ENCODE measurements at regions not wholly inside any gene's neighbourhood (a gene's known extent, or its start where the extent isn't known, plus 50 kb on each side); places are given as distances from the start of the nearest gene placed in this dataset.
A peak's percentile ranks its signal among the peaks of the same experiment; 100 is the strongest.

GRCh38 chr14:36454599-36455240, 65.3 kb downstream of the NKX2-1 start:
- no peak overlapping the region for H2AFZ ChIP-seq (replicated peaks)
- H3K27ac ChIP-seq: no peak overlapping the region
- no peak overlapping the region for H3K4me3 ChIP-seq
- peaks cover 100% of the 10 kb centered on the region for H3K27me3 ChIP-seq
- TF ChIP-seq EZH2 (IDR thresholded peaks at IDR 0.05): no peak
- peak; percentile 27 for TF ChIP-seq EZH2phosphoT487 (IDR thresholded peaks at IDR 0.05)
- TF ChIP-seq, protein P1, sequence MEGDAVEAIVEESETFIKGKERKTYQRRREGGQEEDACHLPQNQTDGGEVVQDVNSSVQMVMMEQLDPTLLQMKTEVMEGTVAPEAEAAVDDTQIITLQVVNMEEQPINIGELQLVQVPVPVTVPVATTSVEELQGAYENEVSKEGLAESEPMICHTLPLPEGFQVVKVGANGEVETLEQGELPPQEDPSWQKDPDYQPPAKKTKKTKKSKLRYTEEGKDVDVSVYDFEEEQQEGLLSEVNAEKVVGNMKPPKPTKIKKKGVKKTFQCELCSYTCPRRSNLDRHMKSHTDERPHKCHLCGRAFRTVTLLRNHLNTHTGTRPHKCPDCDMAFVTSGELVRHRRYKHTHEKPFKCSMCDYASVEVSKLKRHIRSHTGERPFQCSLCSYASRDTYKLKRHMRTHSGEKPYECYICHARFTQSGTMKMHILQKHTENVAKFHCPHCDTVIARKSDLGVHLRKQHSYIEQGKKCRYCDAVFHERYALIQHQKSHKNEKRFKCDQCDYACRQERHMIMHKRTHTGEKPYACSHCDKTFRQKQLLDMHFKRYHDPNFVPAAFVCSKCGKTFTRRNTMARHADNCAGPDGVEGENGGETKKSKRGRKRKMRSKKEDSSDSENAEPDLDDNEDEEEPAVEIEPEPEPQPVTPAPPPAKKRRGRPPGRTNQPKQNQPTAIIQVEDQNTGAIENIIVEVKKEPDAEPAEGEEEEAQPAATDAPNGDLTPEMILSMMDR (IDR thresholded peaks at IDR 0.05): no peak
- no peak overlapping the region for H3K4me3 Mint-ChIP-seq
- H3K4me1 Mint-ChIP-seq: peaks cover 20% of the 10 kb centered on the region
- peaks cover 31% of the 10 kb centered on the region for H4K20me1 ChIP-seq (ENCODE audit: low read depth)
- peaks cover 7% of the 10 kb centered on the region for H3F3A ChIP-seq (ENCODE audit: low read depth)
- peak; percentile 51 for DNase-seq (ENCODE audit: low spot score)
- no peaks in the 10 kb centered on the region for H3K9me3 Mint-ChIP-seq
- H3K79me2 ChIP-seq (ENCODE audit: low read depth): no peaks in the 10 kb centered on the region
- no peaks in the 10 kb centered on the region for H3K9me3 ChIP-seq (ENCODE audit: low read depth)
- peaks cover 22% of the 10 kb centered on the region for H3K27me3 Mint-ChIP-seq (ENCODE audit: insufficient read depth, low read depth)
- peaks cover 25% of the 10 kb centered on the region for H3K4me1 ChIP-seq
- no peak overlapping the region for H3K9ac ChIP-seq
- H3K27ac Mint-ChIP-seq: no peak overlapping the region
- no peaks in the 10 kb centered on the region for H3K36me3 Mint-ChIP-seq
- peak overlapping the region; percentile 5 for H3K4me2 ChIP-seq
- no peaks in the 10 kb centered on the region for H3K36me3 ChIP-seq

DNA sequence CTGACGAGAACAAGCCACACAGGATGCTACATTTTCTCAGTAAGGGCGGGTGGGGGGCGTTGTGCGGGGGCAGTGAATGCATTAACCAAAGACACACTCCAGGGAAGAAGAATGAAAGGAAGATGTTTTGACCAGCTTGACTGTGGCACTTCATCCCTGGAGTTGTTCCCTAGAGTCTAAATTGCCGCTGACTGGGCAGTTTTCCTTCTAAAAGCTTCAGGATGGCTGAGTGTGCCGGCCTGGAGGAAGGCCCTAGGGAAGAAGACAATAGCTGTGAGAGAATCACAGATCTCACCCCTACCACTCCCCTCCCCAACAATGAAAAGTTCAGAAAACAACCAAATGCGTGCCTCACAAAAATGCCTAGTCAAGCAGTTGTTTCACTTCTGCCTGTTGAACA, 67.2 kb downstream of the NKX2-1 start:
- Histone ChIP-seq H3K4me1 (peaks cover 25% of the 10 kb centered on the region), H3K27me3 (peaks cover 100% of the 10 kb centered on the region), H3K9me3 (ENCODE audit: low read depth) (no peaks in the 10 kb centered on the region), H2AFZ (replicated peaks) (no peak overlapping the region), H3K4me3 (no peak overlapping the region), H3K36me3 (no peaks in the 10 kb centered on the region), H4K20me1 (ENCODE audit: low read depth) (peaks cover 34% of the 10 kb centered on the region), H3F3A (ENCODE audit: low read depth) (peaks cover 7% of the 10 kb centered on the region), H3K79me2 (ENCODE audit: low read depth) (no peaks in the 10 kb centered on the region), H3K27ac (no peak overlapping the region), H3K9ac (no peak overlapping the region), H3K4me2 (peak overlapping the region; percentile 11)
- H3K27ac Mint-ChIP-seq: no peak overlapping the region
- TF ChIP-seq EZH2phosphoT487 (IDR thresholded peaks at IDR 0.05): no peak
- TF ChIP-seq, protein P1 (IDR thresholded peaks at IDR 0.05): no peak
- TF ChIP-seq EZH2 (IDR thresholded peaks at IDR 0.05): no peak
- H3K9me3 Mint-ChIP-seq: no peaks in the 10 kb centered on the region
- no peaks in the 10 kb centered on the region for H3K36me3 Mint-ChIP-seq
- peaks cover 20% of the 10 kb centered on the region for H3K4me1 Mint-ChIP-seq
- peaks cover 39% of the 10 kb centered on the region for H3K27me3 Mint-ChIP-seq (ENCODE audit: insufficient read depth, low read depth)
- peak; percentile 46 for DNase-seq (ENCODE audit: low spot score)
- no peak overlapping the region for H3K4me3 Mint-ChIP-seq

DNA sequence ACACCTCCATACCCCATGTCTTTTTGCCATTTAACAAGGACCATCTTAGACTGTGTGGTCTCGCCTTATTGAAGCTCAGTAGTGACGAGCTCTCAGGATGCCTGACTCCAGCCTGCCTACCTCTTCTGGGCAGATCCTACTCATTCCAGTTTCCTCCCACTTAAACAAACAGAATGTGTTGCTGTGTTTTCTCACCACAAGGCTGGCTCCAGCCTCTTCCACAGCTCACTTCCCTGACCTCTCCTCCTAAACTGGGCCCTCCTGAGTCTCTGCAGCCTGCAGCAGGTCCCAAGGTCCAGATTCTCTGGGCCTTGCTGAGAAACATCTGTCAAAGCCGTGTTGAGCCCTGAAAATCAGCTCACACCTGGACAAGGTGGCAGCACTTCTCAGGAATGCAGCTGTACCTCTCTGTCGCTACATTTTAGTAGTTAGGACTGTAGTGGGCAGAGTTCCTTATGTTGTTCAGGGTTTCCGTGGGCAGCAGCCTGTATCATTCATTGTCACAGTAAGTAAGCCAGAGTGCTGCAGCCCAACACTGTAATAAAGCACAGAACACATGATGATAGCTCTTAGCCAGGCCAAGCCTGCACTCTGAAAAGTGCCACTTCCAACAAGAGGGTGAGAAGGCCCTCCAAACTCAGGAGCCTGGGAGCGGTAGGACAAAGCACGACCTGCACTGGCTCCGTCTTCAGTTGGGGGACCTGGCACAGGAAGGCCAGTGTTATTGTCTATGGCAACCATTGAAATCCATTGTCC, 68.5 kb downstream of the NKX2-1 start:
- Histone ChIP-seq H3K27me3 (peaks cover 100% of the 10 kb centered on the region), H4K20me1 (ENCODE audit: low read depth) (peaks cover 43% of the 10 kb centered on the region), H3K36me3 (no peaks in the 10 kb centered on the region), H3K9me3 (ENCODE audit: low read depth) (no peaks in the 10 kb centered on the region), H3K9ac (no peak overlapping the region), H2AFZ (replicated peaks) (no peak overlapping the region), H3K4me1 (peaks cover 25% of the 10 kb centered on the region), H3K27ac (no peak overlapping the region), H3K79me2 (ENCODE audit: low read depth) (no peaks in the 10 kb centered on the region), H3F3A (ENCODE audit: low read depth) (peaks cover 7% of the 10 kb centered on the region), H3K4me2 (no peak overlapping the region), H3K4me3 (no peak overlapping the region)
- Mint-ChIP-seq H3K4me3 (peak overlapping the region; percentile 22), H3K9me3 (no peaks in the 10 kb centered on the region), H3K27ac (no peak overlapping the region), H3K27me3 (ENCODE audit: insufficient read depth, low read depth) (peaks cover 52% of the 10 kb centered on the region), H3K4me1 (peaks cover 20% of the 10 kb centered on the region), H3K36me3 (no peaks in the 10 kb centered on the region)
- no peak for DNase-seq (ENCODE audit: low spot score)
- TF ChIP-seq EZH2 (IDR thresholded peaks at IDR 0.05): no peak
- TF ChIP-seq, protein P1 (IDR thresholded peaks at IDR 0.05): no peak
- no peak for TF ChIP-seq EZH2phosphoT487 (IDR thresholded peaks at IDR 0.05)
